GM21529 (cell line): ENCODE measurements at regions not wholly inside any gene's neighbourhood (a gene's known extent, or its start where the extent isn't known, plus 50 kb on each side); places are given as distances from the start of the nearest gene placed in this dataset.

Experiments used
- ATAC-seq: cut with Tn5 transposase; IDR thresholded peaks from one replicate; pipeline ENCODE4 v1.9.1; 2021; ENCODE audit not compliant: unreplicated experiment

GRCh38 chr1:96240438-96240837, 481.1 kb upstream of the PTBP2 start:
- ATAC-seq: no peak

- ATAC-seq: no peak
These were observed 468.1 kb upstream of the PTBP2 start for GRCh38 chr1:96253246-96254035.

- ATAC-seq: no peak
These were observed 465.3 kb upstream of the PTBP2 start for GRCh38 chr1:96256130-96256790.

- ATAC-seq: no peak
These were observed 462.2 kb upstream of the PTBP2 start for GRCh38 chr1:96259399-96259798.

GRCh38 chr1:96281491-96281890, 440.1 kb upstream of the PTBP2 start:
- no peak for ATAC-seq

GRCh38 chr1:96290033-96290432, 431.6 kb upstream of the PTBP2 start:
- ATAC-seq: no peak

GRCh38 chr1:96290801-96291200, 430.8 kb upstream of the PTBP2 start:
- ATAC-seq: no peak

GRCh38 chr1:96291468-96291867, 430.1 kb upstream of the PTBP2 start:
- no peak for ATAC-seq

GRCh38 chr1:96292141-96292540, 429.4 kb upstream of the PTBP2 start:
- ATAC-seq: no peak

GRCh38 chr1:96296991-96297390, 424.6 kb upstream of the PTBP2 start:
- no peak for ATAC-seq

GRCh38 chr1:96306809-96307560, 414.6 kb upstream of the PTBP2 start:
- no peak for ATAC-seq

GRCh38 chr1:96308314-96308713, 413.3 kb upstream of the PTBP2 start:
- ATAC-seq: no peak

- ATAC-seq: no peak
These were observed 411.8 kb upstream of the PTBP2 start for GRCh38 chr1:96309783-96310182.

GRCh38 chr1:96313216-96313615, 408.4 kb upstream of the PTBP2 start:
- ATAC-seq: no peak

- no peak for ATAC-seq
These were observed 392.5 kb upstream of the PTBP2 start for GRCh38 chr1:96329121-96329520.

GRCh38 chr1:96331596-96331995, 390.0 kb upstream of the PTBP2 start:
- no peak for ATAC-seq

- ATAC-seq: no peak
These were observed 387.9 kb upstream of the PTBP2 start for GRCh38 chr1:96333522-96334235.

- no peak for ATAC-seq
These were observed 387.4 kb upstream of the PTBP2 start for GRCh38 chr1:96334236-96334557.

GRCh38 chr1:96338622-96339021, 383.0 kb upstream of the PTBP2 start:
- no peak for ATAC-seq

GRCh38 chr1:96340686-96341085, 380.9 kb upstream of the PTBP2 start:
- no peak for ATAC-seq

- ATAC-seq: no peak
These were observed 374.9 kb upstream of the PTBP2 start for GRCh38 chr1:96346719-96347118.
